ENCODE measurements at regions not wholly inside any gene's neighbourhood (a gene's known extent, or its start where the extent isn't known, plus 50 kb on each side); places are given as distances from the start of the nearest gene placed in this dataset.

- TF ChIP-seq GATA2 (IDR thresholded peaks at IDR 0.05; ENCODE audit: low read depth, low read length) (no peak), GATA3 (IDR thresholded peaks at IDR 0.05; ENCODE audit: low read depth, low read length) (no peak)
Observed at GRCh38 chr13:59471106-59471505, 692.6 kb downstream of the DIAPH3 start.

Measured in SH-SY5Y (cell line).